T-helper 2 cell treated with Interferon-gamma antibody and Interleukin-4, amounts not matched to agents 100 ng/mL and 5 ng/mL, for 36 hours (primary cell): ENCODE measurements at regions not wholly inside any gene's neighbourhood (a gene's known extent, or its start where the extent isn't known, plus 50 kb on each side); places are given as distances from the start of the nearest gene placed in this dataset.

ENCODE experiments used
- intact Hi-C: fragments of 100-400 bp; cut with micrococcal nuclease; formaldehyde crosslinking; loops from one replicate; pipeline ENCODE4 v1.15.1; 2023

- intact Hi-C loops = no loop called here
Observed at GRCh38 chr2:144708626-144709025, 188.7 kb upstream of the ZEB2 start.

- intact Hi-C loops = no loop called here
Observed at GRCh38 chr2:144707736-144708326, 187.9 kb upstream of the ZEB2 start.

GRCh38 chr2:144706647-144707046 is 186.7 kb upstream of the ZEB2 start:
- intact Hi-C loops = no loop called here

GRCh38 chr2:144705328-144706245 is 185.7 kb upstream of the ZEB2 start:
- intact Hi-C loops = no loop called here

- intact Hi-C loops = no loop called here
Observed at GRCh38 chr2:144704709-144705095, 184.8 kb upstream of the ZEB2 start.

GRCh38 chr2:144703852-144704708 is 184.2 kb upstream of the ZEB2 start:
- intact Hi-C loops = no loop called here

- intact Hi-C loops = no loop called here
Observed at GRCh38 chr2:144702051-144702450, 182.1 kb upstream of the ZEB2 start.

- intact Hi-C loops = no loop called here
Observed at GRCh38 chr2:144701259-144701658, 181.3 kb upstream of the ZEB2 start.

GRCh38 chr2:144698156-144698555 is 178.2 kb upstream of the ZEB2 start:
- intact Hi-C loops = no loop called here

GRCh38 chr2:144695657-144696056 is 175.7 kb upstream of the ZEB2 start:
- intact Hi-C loops = no loop called here

GRCh38 chr2:144694456-144694855 is 174.5 kb upstream of the ZEB2 start:
- intact Hi-C loops = no loop called here

- intact Hi-C loops = no loop called here
Observed at GRCh38 chr2:144693179-144693578, 173.3 kb upstream of the ZEB2 start.

- intact Hi-C loops = no loop called here
Observed at GRCh38 chr2:144692661-144693060, 172.7 kb upstream of the ZEB2 start.

GRCh38 chr2:144690771-144691170 is 170.9 kb upstream of the ZEB2 start:
- intact Hi-C loops = no loop called here

- intact Hi-C loops = no loop called here
Observed at GRCh38 chr2:144686518-144687215, 166.7 kb upstream of the ZEB2 start.

GRCh38 chr2:144683966-144684365 is 164.0 kb upstream of the ZEB2 start:
- intact Hi-C loops = no loop called here

GRCh38 chr2:144683107-144683753 is 163.3 kb upstream of the ZEB2 start:
- intact Hi-C loops = no loop called here

GRCh38 chr2:144682248-144682647 is 162.3 kb upstream of the ZEB2 start:
- intact Hi-C loops = no loop called here

- intact Hi-C loops = no loop called here
Observed at GRCh38 chr2:144681389-144681788, 161.5 kb upstream of the ZEB2 start.

- intact Hi-C loops = no loop called here
Observed at GRCh38 chr2:144679942-144680341, 160.0 kb upstream of the ZEB2 start.

GRCh38 chr2:144678736-144679135 is 158.8 kb upstream of the ZEB2 start:
- intact Hi-C loops = no loop called here
